IMR-90 (cell line): ENCODE measurements at regions not wholly inside any gene's neighbourhood (a gene's known extent, or its start where the extent isn't known, plus 50 kb on each side); places are given as distances from the start of the nearest gene placed in this dataset.

Experiments
- CEBPB ChIP-seq: IDR thresholded peaks from 2 replicates; pipeline ENCODE4 v1.6.1; 2012; ENCODE audit warnings: low read depth, low read length, improper control_type of control experiment
- CTCF ChIP-seq: conservative IDR thresholded peaks from 2 replicates; pipeline ENCODE4 v1.5.1; 2012; ENCODE audit warnings: mild to moderate bottlenecking, low read depth, low read length, improper control_type of control experiment
- ELK1 ChIP-seq: fragments of 150-350 bp; IDR thresholded peaks from 2 replicates; pipeline ENCODE4 v1.6.1; 2016; ENCODE audit warnings: low read depth, mild to moderate bottlenecking, low read length, moderate library complexity, borderline replicate concordance
- FOS ChIP-seq: fragments of 150-350 bp; IDR thresholded peaks from 2 replicates; pipeline ENCODE4 v1.6.1; 2016; ENCODE audit warnings: low read depth, low read length
- MAZ ChIP-seq: IDR thresholded peaks from 2 replicates; pipeline ENCODE4 v1.6.1; 2012; ENCODE audit warnings: low read depth, mild to moderate bottlenecking, low read length, improper control_type of control experiment, moderate library complexity, borderline replicate concordance
- POLR2A ChIP-seq: IDR thresholded peaks from 2 replicates; pipeline ENCODE4 v1.6.1; 2012; ENCODE audit warnings: mild to moderate bottlenecking, low read depth, low read length
- RAD21 ChIP-seq: IDR thresholded peaks from 2 replicates; pipeline ENCODE4 v1.6.1; 2012; ENCODE audit warnings: low read length, improper control_type of control experiment
- RCOR1 ChIP-seq: IDR thresholded peaks from 2 replicates; pipeline ENCODE4 v1.6.1; 2012; ENCODE audit warnings: mild to moderate bottlenecking, low read length, improper control_type of control experiment; ENCODE audit not compliant: insufficient replicate concordance
- RFX5 ChIP-seq: IDR thresholded peaks from 2 replicates; pipeline ENCODE4 v1.8.0; 2012; ENCODE audit warnings: low read depth, mild to moderate bottlenecking, low read length, moderate library complexity
- SMC3 ChIP-seq: fragments of 150-350 bp; IDR thresholded peaks from 2 replicates; pipeline ENCODE4 v1.6.1; 2016; ENCODE audit warnings: low read depth, mild to moderate bottlenecking, antibody characterized with exemption, low read length, moderate library complexity
- USF2 ChIP-seq: fragments of 150-350 bp; IDR thresholded peaks from 2 replicates; pipeline ENCODE4 v1.6.1; 2017; ENCODE audit warnings: mild to moderate bottlenecking, antibody characterized with exemption, low read length, low read depth

- TF ChIP-seq RCOR1 (no peak), CTCF (no peak), RFX5 (no peak), ELK1 (no peak), POLR2A (no peak), USF2 (no peak), CEBPB (no peak), MAZ (no peak), FOS (no peak), RAD21 (no peak), SMC3 (no peak)
Measured at GRCh38 chr9:82546136-82546535, 516.8 kb downstream of the RASEF start.
